NCI-H2029 (cell line): ENCODE measurements at regions not wholly inside any gene's neighbourhood (a gene's known extent, or its start where the extent isn't known, plus 50 kb on each side); places are given as distances from the start of the nearest gene placed in this dataset.

Experiments used
- DNase-seq: peaks from one replicate; lab custom pipeline; 2025; lab: John Stamatoyannopoulos, UW

GRCh38 chr5:27267209-27267824, 228.9 kb upstream of the CDH9 start:
- no peak for DNase-seq

- no peak for DNase-seq
Measured at GRCh38 chr5:27266184-27266583, 227.8 kb upstream of the CDH9 start.

GRCh38 chr5:27257696-27258095, 219.3 kb upstream of the CDH9 start:
- DNase-seq, result no peak

GRCh38 chr5:27252911-27253310, 214.5 kb upstream of the CDH9 start:
- no peak for DNase-seq

GRCh38 chr5:27242258-27242626, 203.9 kb upstream of the CDH9 start:
- DNase-seq, result no peak

GRCh38 chr5:27241564-27242257, 203.3 kb upstream of the CDH9 start:
- DNase-seq, result no peak

GRCh38 chr5:27240791-27241190, 202.4 kb upstream of the CDH9 start:
- no peak for DNase-seq

- no peak for DNase-seq
Measured at GRCh38 chr5:27234916-27235315, 196.5 kb upstream of the CDH9 start.

- no peak for DNase-seq
Measured at GRCh38 chr5:27221410-27221809, 183.0 kb upstream of the CDH9 start.

- DNase-seq, result no peak
Measured at GRCh38 chr5:27220752-27221151, 182.4 kb upstream of the CDH9 start.

- DNase-seq, result no peak
Measured at GRCh38 chr5:27217977-27218376, 179.6 kb upstream of the CDH9 start.

- DNase-seq, result no peak
Measured at GRCh38 chr5:27217155-27217956, 179.0 kb upstream of the CDH9 start.

- no peak for DNase-seq
Measured at GRCh38 chr5:27216367-27216950, 178.1 kb upstream of the CDH9 start.

GRCh38 chr5:27208051-27208450, 169.7 kb upstream of the CDH9 start:
- DNase-seq, result no peak

GRCh38 chr5:27191786-27192510, 153.6 kb upstream of the CDH9 start:
- DNase-seq, result no peak

GRCh38 chr5:27172693-27173092, 134.3 kb upstream of the CDH9 start:
- no peak for DNase-seq

GRCh38 chr5:27171761-27172261, 133.4 kb upstream of the CDH9 start:
- no peak for DNase-seq

GRCh38 chr5:27158775-27159174, 120.4 kb upstream of the CDH9 start:
- DNase-seq, result no peak

GRCh38 chr5:27158171-27158570, 119.8 kb upstream of the CDH9 start:
- DNase-seq, result no peak

GRCh38 chr5:27144456-27144855, 106.1 kb upstream of the CDH9 start:
- DNase-seq, result no peak

GRCh38 chr5:27140831-27141230, 102.4 kb upstream of the CDH9 start:
- DNase-seq, result no peak

- no peak for DNase-seq
Measured at GRCh38 chr5:27130587-27130986, 92.2 kb upstream of the CDH9 start.
